ENCODE measurements at regions not wholly inside any gene's neighbourhood (a gene's known extent, or its start where the extent isn't known, plus 50 kb on each side); places are given as distances from the start of the nearest gene placed in this dataset.

DNA sequence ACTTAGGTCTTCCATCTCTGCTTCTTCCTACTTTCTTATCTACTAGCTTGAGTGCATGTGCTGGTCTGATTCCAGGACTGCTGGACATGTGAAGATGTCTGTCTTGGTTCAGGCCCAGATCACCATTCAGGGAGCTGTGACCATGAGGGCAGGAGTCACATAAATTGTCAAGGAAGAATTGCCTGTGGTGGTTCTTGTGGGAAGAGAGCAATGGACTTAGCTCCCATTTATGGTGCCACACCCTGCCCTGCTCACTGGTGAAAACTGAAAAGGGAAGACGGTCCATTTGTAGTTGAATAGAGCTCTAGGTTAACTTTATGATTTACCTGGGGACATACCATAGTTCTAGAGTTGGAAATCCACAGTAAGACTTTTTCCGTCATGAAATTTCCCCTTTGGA lies 244.3 kb upstream of the ZNF608 start:
- no peak for TF ChIP-seq CTCF (IDR thresholded peaks at IDR 0.05)
- no peak for TF ChIP-seq POLR2AphosphoS5 (IDR thresholded peaks at IDR 0.05)
- TF ChIP-seq POLR2A (IDR thresholded peaks at IDR 0.05) = no peak

Measured in sigmoid colon (tissue), 4 donors.